HG03558 (cell line): ENCODE measurements at regions not wholly inside any gene's neighbourhood (a gene's known extent, or its start where the extent isn't known, plus 50 kb on each side); places are given as distances from the start of the nearest gene placed in this dataset.
"Not testable (repeated sequence)": the region's sequence is repeated elsewhere in the genome, so short reads cannot be mapped to it uniquely, and the experiment has no call there.

ENCODE experiments used
- ATAC-seq: cut with Tn5 transposase; IDR thresholded peaks from one replicate; pipeline ENCODE4 v1.9.1; 2021; ENCODE audit warnings: moderate number of reproducible peaks; ENCODE audit not compliant: unreplicated experiment; ENCODE audit errors: extremely low read depth

DNA sequence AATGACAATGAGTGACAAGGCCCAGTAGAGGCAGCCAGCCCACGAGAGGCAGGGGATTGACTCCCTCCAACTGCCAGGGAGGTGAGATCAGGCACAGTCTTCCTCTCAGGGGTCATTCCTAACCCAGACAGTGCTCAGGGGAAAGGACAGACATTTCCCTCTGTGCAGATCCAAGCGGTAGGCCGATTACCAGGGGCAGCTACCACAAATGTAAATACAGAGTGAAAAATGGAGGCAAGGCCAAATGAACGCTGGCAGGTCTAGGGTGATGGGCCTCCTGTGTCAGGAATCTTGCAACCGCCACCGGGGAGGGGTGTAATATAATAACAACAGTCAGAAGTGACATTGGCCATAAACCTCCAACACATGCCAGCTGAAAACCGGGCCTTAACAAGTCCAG, 881.4 kb downstream of the UQCRFS1 start:
- no peak for ATAC-seq

DNA sequence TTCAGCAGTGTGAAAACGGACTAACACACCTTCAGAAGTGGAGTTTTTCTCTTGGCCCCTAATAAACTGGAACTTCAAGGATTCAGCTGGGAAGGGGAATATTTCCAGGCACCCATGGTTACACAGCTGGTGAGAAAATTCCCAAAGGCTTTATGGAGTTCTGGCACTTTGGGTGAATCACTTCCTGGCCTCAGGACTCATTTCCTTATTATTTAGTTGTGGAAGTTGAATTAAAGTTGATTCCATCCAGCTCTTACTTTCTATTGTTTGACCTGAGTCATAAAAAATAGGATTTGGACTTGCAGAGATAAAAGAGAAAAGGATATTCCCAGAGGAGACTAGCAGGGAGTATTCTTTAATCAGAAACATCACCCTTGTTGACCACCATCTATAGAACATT, 882.1 kb downstream of the UQCRFS1 start:
- no peak for ATAC-seq

DNA sequence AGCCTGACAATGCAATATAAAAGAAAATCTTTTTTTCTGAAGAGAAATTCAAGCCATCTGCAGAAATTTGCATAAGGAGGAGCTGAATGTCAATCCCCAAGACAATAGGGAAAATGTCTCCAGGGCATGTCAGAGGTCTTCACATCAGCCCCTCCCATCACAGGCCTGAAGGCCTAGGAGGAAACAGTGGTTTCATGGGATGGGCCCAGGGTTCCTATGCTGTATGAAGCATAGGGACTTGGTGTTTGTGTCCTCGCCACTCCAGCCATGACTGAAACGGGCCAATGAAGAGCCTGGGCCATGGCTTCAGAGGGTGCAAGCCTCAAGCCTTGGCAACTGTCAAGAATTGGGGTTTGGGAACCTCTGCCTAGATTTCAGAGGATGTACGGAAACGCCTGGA, 883.5 kb downstream of the UQCRFS1 start:
- no peak for ATAC-seq

DNA sequence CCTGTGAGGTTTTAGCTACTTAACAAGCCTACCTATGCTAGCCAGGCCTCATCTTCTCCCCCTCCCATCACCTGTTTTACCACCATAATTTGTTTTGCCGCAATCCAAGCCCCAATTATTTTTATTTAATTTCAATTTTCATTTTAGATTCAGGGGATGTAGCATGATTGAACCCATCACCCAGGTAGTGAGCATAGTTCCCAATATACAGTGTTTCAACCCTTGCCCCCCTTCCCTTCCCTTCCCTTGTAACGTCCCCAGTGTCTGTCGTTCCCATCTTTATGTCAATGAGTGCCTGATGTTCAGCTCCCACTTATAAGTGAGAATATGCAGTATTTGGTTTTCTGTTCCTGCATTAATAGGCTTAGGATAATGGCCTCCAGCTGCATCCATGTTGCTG, 885.0 kb downstream of the UQCRFS1 start:
- ATAC-seq = no peak

DNA sequence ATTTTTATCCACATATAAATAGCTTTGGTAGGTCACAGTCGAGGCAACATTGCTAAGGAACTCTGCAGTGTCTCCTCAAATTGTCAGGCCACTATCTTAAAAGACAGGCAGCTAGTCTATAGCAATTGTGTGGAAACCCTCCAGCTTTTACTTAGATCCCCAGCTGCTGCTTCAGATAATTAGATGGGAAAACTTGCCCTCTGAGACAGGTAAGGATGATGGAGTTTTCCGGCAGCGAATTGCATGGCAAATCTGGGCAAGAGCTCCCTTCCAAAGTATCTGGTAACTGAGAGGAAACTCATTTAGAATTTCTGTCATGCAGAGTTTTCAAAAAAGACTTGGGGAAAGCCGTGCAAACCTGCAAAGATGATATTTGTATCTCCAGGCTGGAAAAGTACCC, 886.2 kb downstream of the UQCRFS1 start:
- no peak for ATAC-seq

DNA sequence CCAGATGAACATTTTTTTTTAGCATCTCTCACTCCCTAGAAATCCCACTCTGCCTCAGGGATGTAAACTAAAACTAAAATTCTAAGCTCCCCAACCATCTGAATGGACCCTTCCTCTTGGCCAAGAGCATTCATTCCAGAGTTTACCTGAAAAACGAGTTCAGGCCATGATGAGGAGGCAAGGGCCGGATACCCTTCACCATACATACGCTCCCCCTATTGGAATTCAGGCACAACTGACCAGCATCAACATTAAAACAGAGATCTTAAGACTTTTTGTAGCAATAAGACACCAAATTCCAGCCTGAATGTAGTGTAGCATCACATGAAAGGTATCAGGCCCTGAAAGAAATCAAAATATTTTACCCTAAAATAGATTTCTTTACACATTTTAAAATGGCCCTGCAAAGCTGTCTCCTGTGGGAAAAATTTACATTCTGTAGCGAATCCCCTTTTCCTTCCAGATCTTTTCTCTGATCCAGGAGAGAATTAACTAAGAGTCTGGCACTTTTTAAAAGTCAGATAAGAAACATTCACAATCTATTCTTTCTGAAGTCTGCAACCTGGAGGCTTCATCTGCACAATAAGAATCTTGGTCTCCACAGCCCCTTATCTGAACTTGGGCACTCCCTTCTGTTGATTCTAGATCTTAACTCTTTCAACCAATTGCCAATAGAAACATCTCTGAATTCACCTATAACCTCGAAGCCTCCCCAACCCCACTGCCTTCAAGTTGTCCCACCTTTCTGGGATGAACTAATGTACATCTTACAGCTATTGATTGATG, 888.5 kb downstream of the UQCRFS1 start:
- no peak for ATAC-seq

DNA sequence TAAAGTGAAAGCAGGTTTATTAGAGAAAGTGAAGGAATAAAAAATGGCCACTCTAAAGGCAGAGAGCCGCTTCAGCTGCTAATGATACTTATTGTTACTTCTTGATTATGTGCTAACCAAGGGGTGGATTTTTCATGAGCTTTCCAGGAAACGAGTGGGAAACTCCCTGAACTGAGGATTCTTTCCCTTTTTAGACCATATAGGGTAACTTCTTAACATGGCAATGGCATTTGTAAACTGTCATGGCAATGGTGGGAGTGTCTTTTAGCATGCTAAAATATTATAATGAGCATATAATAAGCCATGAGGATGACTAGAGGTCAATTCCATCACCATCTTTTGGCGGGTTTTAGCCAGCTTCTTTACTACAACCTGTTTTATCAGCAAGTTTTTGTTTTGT, 890.0 kb downstream of the UQCRFS1 start:
- no peak for ATAC-seq

DNA sequence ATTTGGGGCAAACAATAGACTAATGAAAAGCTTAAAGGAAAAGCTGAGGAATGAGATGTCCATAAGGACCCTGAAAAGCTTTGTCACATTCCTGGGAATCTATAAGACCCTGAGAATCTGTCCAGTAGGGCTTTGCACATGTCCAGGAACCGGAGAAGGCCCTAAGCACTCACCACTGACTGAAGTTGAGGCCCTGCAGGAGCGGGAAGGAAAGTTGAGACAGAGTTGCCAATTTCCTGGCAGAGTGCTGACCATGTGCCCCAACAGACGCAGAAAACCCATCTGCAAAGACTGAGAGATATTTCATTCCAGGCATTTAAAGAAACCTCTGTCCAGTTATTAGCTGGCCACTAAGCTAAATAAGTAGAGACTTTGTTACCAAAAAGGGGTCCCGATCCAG, 890.5 kb downstream of the UQCRFS1 start:
- no peak for ATAC-seq

DNA sequence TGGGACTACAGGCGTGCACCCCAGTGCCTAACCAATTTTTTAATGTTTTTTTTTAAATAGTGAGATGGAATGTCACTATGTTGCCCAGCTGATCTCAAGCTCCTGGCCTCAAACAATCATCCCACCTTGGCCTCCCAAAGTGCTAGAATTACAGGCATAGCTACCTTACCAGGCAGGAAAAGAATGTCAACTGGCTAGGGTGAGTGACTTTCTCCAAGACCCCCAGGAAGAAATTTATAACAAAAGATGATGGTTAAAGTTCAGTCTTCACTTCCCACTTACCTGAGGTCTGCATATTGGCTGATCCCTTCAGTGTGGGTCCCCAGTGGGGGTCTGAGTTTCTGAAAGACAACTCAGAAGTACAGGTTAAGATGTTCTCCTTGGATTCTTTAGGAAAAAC, 893.0 kb downstream of the UQCRFS1 start:
- ATAC-seq = no peak

DNA sequence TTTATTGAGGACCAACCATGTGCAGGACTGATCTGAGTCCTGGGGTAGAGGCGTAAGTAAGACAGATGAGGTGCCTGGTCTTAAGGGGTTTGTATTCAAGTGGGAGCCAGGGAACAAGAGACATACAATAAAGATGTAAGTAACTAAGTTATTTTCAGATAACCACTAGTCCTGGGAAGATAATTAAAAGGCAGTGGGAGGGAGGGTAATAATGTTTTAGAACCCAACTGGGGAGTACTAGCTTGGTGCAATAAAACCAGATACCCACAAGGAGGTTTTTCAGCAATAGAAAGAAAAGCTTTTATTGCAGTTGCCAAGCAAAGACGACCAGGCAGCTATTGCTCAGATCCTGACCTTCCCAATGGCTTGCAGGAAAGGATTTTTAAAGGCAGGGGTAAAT, 893.7 kb downstream of the UQCRFS1 start:
- ATAC-seq = no peak

DNA sequence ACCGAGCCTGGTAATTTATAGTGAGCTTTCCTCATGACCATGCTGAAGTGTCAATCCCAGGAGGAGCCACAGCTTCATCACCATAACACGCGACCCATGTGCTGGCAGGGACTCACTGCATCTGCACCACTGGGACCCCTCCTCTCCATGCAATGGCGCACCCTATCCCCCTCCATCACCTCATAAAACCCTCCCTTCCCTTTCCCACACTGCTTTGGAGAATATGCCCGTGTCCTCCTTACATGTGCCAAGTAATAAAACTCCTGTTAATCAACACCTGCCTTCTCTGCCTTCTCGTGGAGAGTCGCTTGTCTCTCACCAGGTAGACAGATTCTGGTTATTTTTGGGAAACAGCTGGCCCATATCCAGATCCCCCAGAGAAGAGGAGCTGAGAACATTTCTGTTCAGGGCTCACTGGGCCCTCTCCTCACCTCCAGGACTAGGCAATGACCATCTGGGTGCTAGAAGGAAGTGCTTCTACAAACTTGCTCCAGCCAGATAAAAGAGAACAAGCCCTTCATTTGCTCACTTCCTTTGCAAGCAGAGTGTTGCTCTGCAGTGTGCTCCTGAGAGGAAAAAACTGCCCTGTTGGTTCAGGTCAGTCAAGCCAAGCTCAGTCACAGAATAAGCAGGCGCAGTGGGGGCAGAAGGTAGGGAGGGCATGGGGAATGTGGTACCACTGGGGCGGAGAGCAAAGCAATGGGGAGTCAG, 894.3 kb downstream of the UQCRFS1 start:
- no peak for ATAC-seq

DNA sequence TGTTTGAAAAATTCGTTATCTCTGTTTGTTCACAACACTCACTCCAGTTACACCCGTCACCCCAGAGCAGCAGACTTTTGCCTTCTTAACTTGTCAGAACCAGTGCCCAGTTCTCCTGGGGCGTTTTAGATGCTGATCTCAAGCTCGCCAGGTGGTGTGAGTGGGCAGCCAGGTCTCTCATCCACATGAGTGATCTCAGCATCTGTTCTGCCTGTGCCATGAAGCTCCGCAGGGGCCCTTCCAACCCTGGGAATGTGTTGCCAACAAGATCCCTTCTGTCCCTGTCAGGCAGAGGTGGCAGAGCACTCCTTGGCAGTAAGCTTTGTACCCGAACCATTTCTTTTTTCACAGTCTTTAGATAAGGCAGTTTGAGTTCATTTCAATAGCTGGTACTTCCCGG, 896.5 kb downstream of the UQCRFS1 start:
- no peak for ATAC-seq

DNA sequence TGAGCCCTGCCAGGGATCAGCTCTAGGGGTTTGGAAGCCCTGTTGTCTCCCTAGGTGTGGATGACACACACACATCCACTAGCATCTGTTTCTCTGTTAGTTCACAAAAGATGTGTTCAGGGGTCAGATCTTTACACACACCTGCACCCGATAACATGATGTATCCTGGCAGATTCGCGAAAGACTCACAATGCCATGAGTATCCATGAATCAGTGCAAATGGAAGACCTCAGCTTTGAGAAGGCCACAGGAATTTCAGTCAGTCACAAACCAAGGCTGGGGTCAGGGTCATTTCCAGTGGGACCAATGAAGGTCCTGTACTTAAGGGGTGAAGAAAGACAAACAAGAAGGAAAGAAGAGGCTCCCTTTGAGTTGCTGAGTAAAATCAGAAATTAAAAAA, 898.2 kb downstream of the UQCRFS1 start:
- no peak for ATAC-seq

DNA sequence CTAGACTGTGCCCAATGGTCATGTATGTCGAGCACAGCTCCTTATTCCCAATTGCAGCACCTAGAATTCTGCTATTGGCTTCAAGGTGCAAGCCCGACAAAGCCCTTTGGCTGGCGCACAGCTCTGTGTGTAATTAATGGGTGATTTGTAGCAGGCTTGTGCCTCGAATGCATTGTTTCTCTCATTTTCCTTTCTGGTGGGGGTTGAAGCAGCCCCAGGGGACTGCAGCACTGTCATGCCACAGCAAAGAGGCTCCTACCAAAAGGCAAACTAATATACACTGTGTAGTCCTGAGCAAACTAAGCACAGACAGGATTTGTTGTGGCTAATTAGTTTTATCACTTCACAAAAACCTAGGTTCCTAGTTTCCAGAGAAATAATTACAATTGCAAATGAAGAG, 898.7 kb downstream of the UQCRFS1 start:
- no peak for ATAC-seq

DNA sequence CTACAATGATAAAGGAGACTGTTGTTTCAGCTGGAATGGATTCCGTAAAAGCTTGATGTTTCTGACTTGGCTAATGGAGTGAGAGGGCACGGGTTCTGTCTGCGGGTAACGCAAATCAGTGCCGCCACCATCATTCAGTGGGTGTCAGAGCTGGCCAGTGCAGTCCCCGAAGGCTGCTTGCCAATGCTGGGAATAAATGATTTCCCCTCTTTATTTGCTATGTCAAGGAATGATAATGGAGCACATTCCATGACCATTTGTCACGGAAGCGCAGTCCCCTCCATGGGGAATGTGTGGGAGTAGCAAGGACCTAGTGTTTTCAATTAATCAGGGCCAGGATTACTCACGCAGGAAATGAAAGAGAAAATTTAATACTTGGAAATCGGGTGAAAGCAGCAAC, 899.3 kb downstream of the UQCRFS1 start:
- ATAC-seq = no peak

DNA sequence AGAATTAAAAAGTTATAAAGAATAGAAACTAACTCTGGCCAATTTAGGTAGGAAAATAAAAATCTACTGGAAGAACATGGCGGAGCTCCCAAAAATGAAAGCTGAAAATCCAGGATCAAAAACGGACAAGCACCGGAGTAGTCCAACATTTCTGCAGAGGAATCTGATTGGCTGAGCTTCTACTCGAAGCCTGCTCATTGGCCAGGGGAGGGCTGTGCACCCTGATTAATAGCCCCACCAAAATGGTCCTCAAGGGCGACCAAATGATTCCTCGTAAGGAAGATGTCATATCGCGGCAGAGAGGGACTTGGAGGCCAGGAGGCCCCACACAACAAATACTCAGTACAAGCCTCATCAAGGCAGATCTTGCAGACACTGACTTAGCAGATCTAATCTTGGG, 900.7 kb downstream of the UQCRFS1 start:
- ATAC-seq = no peak

DNA sequence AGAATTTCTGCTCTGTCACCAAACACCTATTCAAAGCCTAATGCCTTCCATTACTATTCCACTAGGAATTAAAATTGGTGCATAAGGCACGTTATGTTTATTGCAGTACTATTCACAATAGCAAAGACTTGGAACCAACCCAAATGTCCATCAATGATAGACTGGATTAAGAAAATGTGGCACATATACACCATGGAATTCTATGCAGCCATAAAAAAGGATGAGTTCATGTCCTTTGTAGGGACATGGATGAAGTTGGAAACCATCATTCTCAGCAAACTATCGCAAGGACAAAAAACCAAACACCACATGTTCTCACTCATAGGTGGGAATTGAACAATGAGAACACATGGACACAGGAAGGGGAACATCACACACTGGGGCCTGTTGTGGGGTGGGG, 902.1 kb downstream of the UQCRFS1 start:
- not testable (repeated sequence) for ATAC-seq

DNA sequence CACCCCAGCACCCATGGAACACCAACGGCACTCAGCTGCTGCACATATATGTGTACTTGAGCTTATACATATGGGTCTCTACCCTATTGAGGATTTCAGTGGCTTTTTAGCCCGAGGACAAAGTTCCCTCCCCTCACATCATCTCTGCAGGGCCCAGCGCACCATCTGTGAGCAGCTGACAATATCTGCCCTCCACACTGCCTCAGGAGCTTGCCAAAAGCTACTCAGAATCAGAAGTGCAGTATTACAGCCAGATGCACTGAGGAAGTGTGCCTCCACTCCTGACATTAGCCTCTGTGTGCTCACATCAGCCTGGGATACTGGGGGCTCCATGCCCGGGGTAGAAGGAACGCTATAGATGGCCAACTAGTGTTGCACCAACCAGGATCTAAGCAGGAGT, 903.9 kb downstream of the UQCRFS1 start:
- no peak for ATAC-seq

DNA sequence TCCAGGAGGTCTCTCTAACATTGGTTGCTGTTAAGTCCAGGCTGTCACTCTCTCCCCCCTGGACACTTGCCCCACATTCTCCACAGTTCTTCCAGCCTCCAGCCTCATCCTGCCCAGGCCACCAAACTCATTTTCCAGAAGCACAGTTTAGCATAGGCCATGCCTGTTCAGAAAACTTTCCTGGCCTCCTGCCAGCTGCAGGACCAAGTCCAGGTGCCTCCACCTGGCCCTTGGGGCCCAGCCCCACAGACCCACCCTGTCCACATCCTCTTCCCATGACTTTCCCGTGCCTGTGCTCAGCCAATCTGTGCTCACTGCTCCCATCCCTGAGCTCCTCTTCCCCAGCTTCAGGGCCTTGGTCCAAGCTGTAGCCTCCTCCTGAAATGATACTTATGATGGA, 905.0 kb downstream of the UQCRFS1 start:
- ATAC-seq = no peak

DNA sequence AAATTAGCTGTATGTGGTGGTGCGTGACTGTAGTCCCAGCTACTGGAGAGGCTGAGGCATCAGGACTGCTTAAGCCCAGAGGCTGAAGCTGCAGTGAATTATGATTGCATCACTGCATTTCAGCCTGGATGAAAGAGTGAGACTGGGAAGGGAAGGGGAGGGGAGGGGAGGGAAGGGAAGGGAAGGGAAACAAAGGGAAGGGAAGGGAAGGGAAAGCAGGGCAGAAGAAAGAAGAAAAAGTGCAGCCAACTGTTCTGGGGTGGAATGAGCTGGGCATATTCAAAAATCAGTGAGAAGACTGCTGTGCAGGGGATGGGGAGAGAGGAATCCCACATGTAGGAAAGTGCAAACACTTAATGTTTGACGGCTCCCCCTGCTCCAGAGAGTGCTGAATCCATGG, 905.5 kb downstream of the UQCRFS1 start:
- no peak for ATAC-seq

DNA sequence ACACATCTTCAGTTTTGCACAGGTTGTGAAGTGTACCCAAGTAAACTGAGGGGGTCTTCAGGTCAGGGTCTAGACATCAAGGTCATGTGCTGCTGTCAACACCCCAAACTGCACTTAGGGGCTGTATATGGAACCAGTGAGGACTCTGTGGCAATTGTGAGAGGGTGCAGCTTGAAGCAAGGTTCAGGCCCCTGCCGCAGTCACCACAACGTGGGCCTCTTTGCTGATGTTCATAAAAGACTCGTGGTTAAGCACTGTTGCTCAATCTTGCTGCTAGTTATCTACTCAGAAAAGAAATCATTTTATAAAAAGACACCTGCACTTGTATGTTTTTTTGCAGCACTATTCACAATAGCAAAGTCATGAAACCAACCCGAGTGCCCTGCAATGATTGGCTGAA, 907.4 kb downstream of the UQCRFS1 start:
- no peak for ATAC-seq

DNA sequence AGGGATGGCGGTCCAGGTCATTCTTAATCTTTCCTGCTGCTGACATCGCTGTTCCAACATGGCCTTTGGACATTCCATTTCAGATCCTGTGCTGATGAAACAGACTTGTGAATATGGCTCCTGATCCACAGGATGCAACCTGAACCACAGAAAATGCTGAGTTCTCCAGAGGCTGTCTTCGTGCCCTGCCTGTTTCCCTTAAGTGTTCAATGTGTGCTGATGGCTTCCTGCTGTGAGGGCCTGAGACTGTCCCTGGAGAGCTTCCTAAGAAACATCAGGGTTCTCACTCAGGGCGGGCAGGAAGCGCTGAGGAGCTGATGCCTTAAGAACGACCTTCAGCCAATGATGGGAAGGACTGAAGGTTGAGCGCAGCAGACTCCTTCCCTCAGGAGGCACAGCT, 909.4 kb downstream of the UQCRFS1 start:
- no peak for ATAC-seq
